Endothelial cell of umbilical vein (primary cell): ENCODE measurements at regions not wholly inside any gene's neighbourhood (a gene's known extent, or its start where the extent isn't known, plus 50 kb on each side); places are given as distances from the start of the nearest gene placed in this dataset.

Experiments
- BruUV-seq: library from RNA; stranded (reverse); fragments of 400-500 nt; replicated peaks from 2 replicates; lab custom pipeline; 2021; lab: Mats Ljungman, UMichigan
- CTCF ChIA-PET: fragments of 300-600, 350-600 bp; sonication (Branson Sonifier 250); formaldehyde crosslinking; loops from one replicate; lab custom pipeline; 2021; ENCODE audit warnings: antibody characterized with exemption, inconsistent platforms; lab: Charles Lee
- POLR2A ChIA-PET: fragments of 300-600, 350-600 bp; sonication (Branson Sonifier 250); formaldehyde crosslinking; loops from one replicate; lab custom pipeline; 2021; ENCODE audit warnings: antibody characterized with exemption, inconsistent platforms; lab: Charles Lee
- DNase-seq: peaks from one replicate; pipeline ENCODE4 v3.0.0-alpha.2; 2011; ENCODE audit warnings: low read depth, low spot score
- FAIRE-seq: peaks from 2 replicates; lab custom pipeline; 2011; peaks lifted over from hg19 to GRCh38; lab: Jason Lieb, UNC
- H2AFZ ChIP-seq: 2 replicates; pipeline ENCODE4 v1.6.0; 2012; ENCODE audit warnings: low read depth, low read length, control low read depth, inconsistent platforms
- H3K27ac ChIP-seq: 2 replicates; pipeline ENCODE4 v1.5.1; 2011; ENCODE audit warnings: low read depth, mild to moderate bottlenecking, control low read depth, low read length, moderate library complexity; ENCODE audit not compliant: insufficient read depth
- H3K27me3 ChIP-seq, 2 experiments: 2 replicates each; pipeline versions ENCODE4 v1.6.0 to v1.6.1; 2011; ENCODE audit warnings: low read length in 2 of 2, mixed read lengths in 1 of 2; ENCODE audit not compliant: control insufficient read depth in 2 of 2, insufficient read depth in 2 of 2
- H3K36me3 ChIP-seq, 2 experiments: 2 replicates in 1 of 2; 3 replicates in 1 of 2; pipeline ENCODE4 v1.5.1; 2011; ENCODE audit warnings: low read length in 2 of 2, mild to moderate bottlenecking in 1 of 2, moderate library complexity in 1 of 2; ENCODE audit not compliant: control insufficient read depth in 2 of 2, insufficient read depth in 2 of 2; ENCODE audit errors: extremely low read depth in 1 of 2
- H3K4me1 ChIP-seq: 3 replicates; pipeline ENCODE4 v1.5.1; 2011; ENCODE audit warnings: mild to moderate bottlenecking, low read length; ENCODE audit not compliant: control insufficient read depth, insufficient read depth; ENCODE audit errors: extremely low read depth
- H3K4me2 ChIP-seq: 2 replicates; pipeline ENCODE4 v1.6.1; 2011; ENCODE audit warnings: low read length, control low read depth, mixed read lengths; ENCODE audit not compliant: insufficient read depth
- H3K4me3 ChIP-seq, 3 experiments: fragments of 200-600 bp in 1 of 3; sonication (generic), shearing (Covaris generic) in 1 of 3; replicated peaks in 1 of 3; 2 replicates each; pipeline ENCODE4 v1.5.1; 2011 to 2016; ENCODE audit warnings: control low read depth in 3 of 3, low read length in 3 of 3, mild to moderate bottlenecking in 2 of 3, inconsistent platforms in 1 of 3, low read depth in 1 of 3, moderate library complexity in 1 of 3; ENCODE audit not compliant: insufficient read depth in 1 of 3
- H3K79me2 ChIP-seq: 2 replicates; pipeline ENCODE4 v1.6.0; 2012; ENCODE audit warnings: low read length, inconsistent platforms; ENCODE audit not compliant: control insufficient read depth, insufficient read depth
- H3K9ac ChIP-seq: replicated peaks from 2 replicates; pipeline ENCODE3; 2011; ENCODE audit warnings: low read length, control low read depth; ENCODE audit not compliant: insufficient read depth; ENCODE audit errors: extremely low read depth
- H3K9me1 ChIP-seq: replicated peaks from 3 replicates; pipeline ENCODE4 v1.6.0; 2011; ENCODE audit warnings: mild to moderate bottlenecking, low read length; ENCODE audit not compliant: control insufficient read depth, insufficient read depth; ENCODE audit errors: extremely low read depth
- H3K9me3 ChIP-seq: replicated peaks from 2 replicates; pipeline ENCODE4 v1.5.1; 2012; ENCODE audit warnings: low read length, inconsistent platforms; ENCODE audit not compliant: control insufficient read depth, insufficient read depth
- H4K20me1 ChIP-seq: replicated peaks from 2 replicates; pipeline ENCODE3; 2011; ENCODE audit warnings: mild to moderate bottlenecking, low read length; ENCODE audit not compliant: control insufficient read depth, insufficient read depth; ENCODE audit errors: extremely low read depth
- CTCF ChIP-seq, 2 donors: IDR thresholded peaks; 1 replicate in 1 of 2; 2 replicates in 1 of 2; pipeline ENCODE4 v1.5.1; 2011; ENCODE audit warnings: low read length in 2 of 2, mild to moderate bottlenecking in 2 of 2, moderate library complexity in 2 of 2, control low read depth in 1 of 2, inconsistent platforms in 1 of 2, low read depth in 1 of 2; ENCODE audit not compliant: insufficient read depth in 1 of 2; ENCODE audit errors: extremely low read depth in 1 of 2
- EZH2 ChIP-seq: IDR thresholded peaks from 2 replicates; pipeline ENCODE4 v1.6.1; 2012; ENCODE audit warnings: borderline replicate concordance, low read depth, mild to moderate bottlenecking, moderate library complexity, low read length, inconsistent platforms; ENCODE audit not compliant: severe bottlenecking
- FOS ChIP-seq: IDR thresholded peaks from 2 replicates; pipeline ENCODE4 v1.6.1; 2011; ENCODE audit warnings: mild to moderate bottlenecking, low read length, moderate library complexity, borderline replicate concordance; ENCODE audit not compliant: insufficient read depth
- GATA2 ChIP-seq: IDR thresholded peaks from 2 replicates; pipeline ENCODE4 v1.7.0; 2011; ENCODE audit warnings: low read depth, mild to moderate bottlenecking, moderate library complexity, mixed read lengths, low read length; ENCODE audit not compliant: insufficient read length, insufficient read depth
- JUN ChIP-seq: IDR thresholded peaks from 2 replicates; pipeline ENCODE4 v1.6.1; 2011; ENCODE audit warnings: borderline replicate concordance, low read depth; ENCODE audit not compliant: insufficient read length, insufficient read depth
- MAX ChIP-seq: IDR thresholded peaks from 2 replicates; pipeline ENCODE4 v1.6.1; 2011; ENCODE audit not compliant: insufficient read depth, insufficient read length
- MYC ChIP-seq: IDR thresholded peaks from one replicate; pipeline ENCODE4 v1.6.1; 2011; ENCODE audit warnings: mild to moderate bottlenecking, low read depth, low read length
- POLR2A ChIP-seq: IDR thresholded peaks from 2 replicates; pipeline ENCODE4 v1.6.1; 2012; ENCODE audit warnings: low read depth, mild to moderate bottlenecking, control low read depth, low read length
- POLR2AphosphoS5 ChIP-seq: IDR thresholded peaks from 2 replicates; pipeline ENCODE4 v1.6.1; 2012; ENCODE audit warnings: low read depth, mild to moderate bottlenecking, control low read depth, low read length, moderate library complexity; ENCODE audit not compliant: insufficient read depth
- dilution Hi-C: fragments of 300-500 bp; cut with MboI; formaldehyde crosslinking; loops from one replicate; pipeline ENCODE4 v1.15.0; 2019; ENCODE audit warnings: low sequenced_read_pairs; ENCODE audit not compliant: extremely low pct_ligation_motif_present
- intact Hi-C: fragments of 100-400 bp; cut with micrococcal nuclease; formaldehyde crosslinking; loops from one replicate; pipeline ENCODE4 v1.10.0; 2022

- no peaks in the 10 kb centered on the region for H3K9me1 ChIP-seq
- no TSS peak for BruUV-seq
- ChIA-PET CTCF (no interaction called here), POLR2A (no interaction called here)
- TF ChIP-seq JUN (no peak), GATA2 (no peak), POLR2AphosphoS5 (no peak), EZH2 (no peak), CTCF (IDR thresholded peaks at IDR 0.05; ENCODE audit: extremely low read depth in 1 of 2, insufficient read depth in 1 of 2, low read depth in 1 of 2, low read length in 2 of 2) (no peak), MAX (no peak), POLR2A (no peak), MYC (no peak), FOS (no peak)
- no peaks in the 10 kb centered on the region for H3K4me1 ChIP-seq
- H3K9me3 ChIP-seq: peaks cover 5% of the 10 kb centered on the region
- H3K79me2 ChIP-seq: no peaks in the 10 kb centered on the region
- H3K4me2 ChIP-seq: no peak overlapping the region
- H3K27ac ChIP-seq: no peak overlapping the region
- intact Hi-C loops: no loop called here
- H2AFZ ChIP-seq: no peak overlapping the region
- H3K27me3 ChIP-seq: no peaks in the 10 kb centered on the region
- no peak overlapping the region for H3K4me3 ChIP-seq
- H3K9ac ChIP-seq: no peak overlapping the region
- dilution Hi-C loops: no loop called here
- DNase-seq (no peak), FAIRE-seq (no peak)
- no peaks in the 10 kb centered on the region for H3K36me3 ChIP-seq
- H4K20me1 ChIP-seq: no peaks in the 10 kb centered on the region
Measured at GRCh38 chr11:92796744-92797143, 172.7 kb upstream of the MTNR1B start.
